GM18505 (cell line): ENCODE measurements at regions not wholly inside any gene's neighbourhood (a gene's known extent, or its start where the extent isn't known, plus 50 kb on each side); places are given as distances from the start of the nearest gene placed in this dataset.

Source experiments
- ATAC-seq: cut with Tn5 transposase; IDR thresholded peaks from one replicate; pipeline ENCODE4 v1.9.1; 2021; ENCODE audit not compliant: unreplicated experiment
- POLR2A ChIP-seq: IDR thresholded peaks from 4 replicates; pipeline ENCODE4 v1.6.1; 2011; ENCODE audit warnings: borderline replicate concordance; ENCODE audit not compliant: insufficient read depth, insufficient read length; ENCODE audit errors: extremely low read depth

DNA sequence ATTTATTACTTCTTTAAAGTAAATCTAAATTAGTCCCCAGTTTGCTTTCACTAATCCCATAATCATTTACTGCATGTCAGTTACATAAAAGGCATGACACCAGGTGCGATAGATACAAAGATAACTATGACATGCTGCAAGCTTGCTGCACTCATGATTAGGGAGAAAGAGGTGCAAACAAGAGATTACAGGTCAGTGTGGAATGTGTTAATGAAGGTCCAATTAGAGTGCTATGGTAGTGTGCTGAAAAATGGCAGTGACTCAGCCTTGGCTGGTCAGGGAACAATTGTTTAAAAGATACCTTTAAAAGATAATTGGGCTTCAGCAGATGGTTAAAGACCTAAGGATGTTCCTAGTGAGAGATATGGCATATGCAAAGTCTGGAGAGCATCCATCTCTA is 352.6 kb upstream of the TGFBR2 start:
- no peak for TF ChIP-seq POLR2A
- no peak for ATAC-seq

DNA sequence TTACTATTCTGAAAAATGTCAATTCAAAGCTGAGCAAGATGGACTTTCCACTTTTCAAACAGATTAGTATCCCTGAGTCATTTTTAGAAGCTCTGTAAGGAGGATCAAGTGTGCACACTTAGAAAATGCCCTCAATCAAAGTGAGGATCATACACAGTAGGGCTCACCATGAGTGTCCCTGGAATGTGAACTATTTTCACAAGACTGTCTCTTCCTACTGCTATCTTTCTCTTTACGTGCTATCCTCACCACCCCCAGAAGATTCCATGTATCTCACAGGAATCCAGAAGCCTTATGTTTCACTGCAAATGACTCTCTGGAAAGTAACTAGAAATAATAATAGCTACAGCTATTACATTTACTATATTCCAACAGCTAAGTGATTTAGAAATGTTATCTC is 349.9 kb upstream of the TGFBR2 start:
- no peak for TF ChIP-seq POLR2A
- no peak for ATAC-seq

DNA sequence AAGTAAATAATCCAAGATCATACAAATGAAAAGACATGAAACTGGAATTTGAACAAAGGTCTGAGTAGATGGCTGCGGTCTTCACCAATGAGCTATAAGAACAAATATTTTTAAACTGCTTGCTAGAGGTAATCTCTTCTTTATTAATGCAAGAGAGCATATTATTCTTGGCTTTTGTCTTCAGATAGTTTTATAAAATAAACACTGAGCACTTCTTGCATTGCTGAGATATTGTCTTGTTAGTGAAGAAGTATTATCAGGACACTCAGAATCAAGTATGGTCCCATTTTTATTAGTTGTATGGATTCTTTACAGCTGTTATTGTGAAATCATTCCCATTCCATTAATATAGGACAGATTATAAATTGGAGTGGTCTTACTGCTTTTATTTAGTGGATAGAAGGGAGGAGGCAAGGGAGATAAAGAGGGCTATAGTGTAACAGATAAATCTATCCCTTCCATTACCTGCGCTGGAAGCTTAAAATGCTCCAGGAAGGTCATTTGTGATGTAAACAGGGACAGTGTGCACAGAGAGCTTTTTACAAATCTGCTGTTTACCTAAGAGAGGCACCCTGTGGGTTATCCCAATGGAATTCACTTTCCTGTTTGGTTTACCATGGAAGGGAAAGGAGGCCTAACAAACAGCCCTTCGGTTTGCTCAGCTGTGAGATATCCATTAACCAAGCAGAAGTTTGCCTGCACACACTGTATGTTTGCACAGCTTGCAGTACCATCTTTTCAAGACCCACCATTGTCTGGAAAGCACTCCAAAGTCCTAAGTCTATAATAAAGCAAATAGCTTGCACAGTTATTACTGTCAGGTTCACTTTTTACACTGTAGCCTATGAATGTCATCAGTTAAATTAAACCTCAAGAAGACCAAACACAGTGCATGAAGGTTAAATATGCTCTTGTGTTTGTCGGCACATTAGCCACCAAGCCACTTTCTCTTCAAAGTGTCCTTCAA is 347.7 kb upstream of the TGFBR2 start:
- ATAC-seq, result no peak
- no peak for TF ChIP-seq POLR2A

DNA sequence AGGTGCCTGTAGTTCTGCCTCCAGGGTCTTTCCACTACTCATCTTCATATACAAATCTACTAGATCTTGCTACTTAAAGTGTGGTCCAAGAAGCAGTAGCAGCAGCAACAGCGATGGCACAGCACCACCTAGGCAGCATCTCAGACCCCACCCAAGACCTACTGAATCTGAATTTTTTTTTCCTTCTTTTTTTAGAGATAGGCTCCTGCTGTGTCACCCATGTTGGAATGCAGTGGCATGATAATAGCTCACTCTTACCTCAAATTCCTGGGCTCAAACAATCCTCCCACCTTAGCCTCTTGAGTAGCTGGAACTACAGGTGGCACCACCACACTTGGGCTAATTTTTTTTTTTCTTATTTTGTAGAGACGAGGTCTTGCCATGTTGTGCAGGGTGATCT is 346.7 kb upstream of the TGFBR2 start:
- TF ChIP-seq POLR2A, result no peak

DNA sequence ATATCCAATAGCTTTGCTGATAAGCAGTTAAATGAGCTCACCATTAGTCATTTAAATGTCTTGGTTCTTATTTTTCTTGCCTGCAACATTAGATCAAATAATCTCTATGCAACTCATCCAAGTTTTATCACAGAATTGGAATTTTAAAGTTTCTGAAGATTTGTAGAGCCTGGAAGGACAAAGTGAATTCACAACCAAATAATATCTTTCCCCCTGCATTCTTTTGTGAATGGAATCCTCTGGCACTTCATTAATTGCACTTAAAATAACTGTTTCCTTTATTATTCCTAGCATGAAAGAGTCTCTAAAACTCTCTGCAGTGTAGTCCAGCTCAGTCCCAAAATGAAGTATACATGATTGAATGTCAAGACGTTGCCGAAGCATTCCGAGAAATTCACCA is 345.6 kb upstream of the TGFBR2 start:
- no peak for ATAC-seq

More for the DNA sequence above, 346.7 kb upstream of the TGFBR2 start:
- ATAC-seq, result no peak

DNA sequence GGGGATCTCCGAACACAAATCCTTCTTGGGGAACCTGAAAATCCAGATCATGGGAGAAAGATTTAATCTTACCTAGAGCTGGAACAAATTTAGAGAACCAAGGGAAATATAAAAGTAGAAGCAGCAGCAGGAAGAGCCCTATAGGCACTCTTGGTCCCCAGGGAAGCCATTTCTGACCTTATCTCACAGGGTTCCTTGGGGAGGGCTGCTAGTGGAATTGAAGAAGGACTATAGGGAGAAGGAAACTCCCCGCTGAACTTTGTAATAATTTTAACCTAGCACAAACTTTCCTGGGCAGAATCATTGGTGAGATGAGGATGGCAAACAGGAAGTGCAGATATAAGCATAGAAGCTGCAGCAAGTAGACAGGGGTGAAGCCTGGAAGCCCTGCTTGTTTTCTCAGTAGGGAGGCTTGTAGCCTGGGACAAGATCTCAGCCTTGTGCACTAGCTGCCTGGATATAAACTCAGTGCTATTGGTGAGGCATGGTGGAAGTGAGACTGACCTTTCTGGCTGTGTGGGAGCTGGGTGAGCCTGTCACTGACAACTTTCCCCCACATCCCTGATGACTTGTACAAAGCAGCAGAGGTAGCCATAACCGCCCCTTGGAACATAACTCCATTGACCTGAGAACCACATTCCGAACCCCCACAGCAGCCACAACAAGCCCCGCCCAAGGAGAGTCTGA is 343.0 kb upstream of the TGFBR2 start:
- TF ChIP-seq POLR2A, result no peak

More for the DNA sequence above, 345.6 kb upstream of the TGFBR2 start:
- no peak for TF ChIP-seq POLR2A

DNA sequence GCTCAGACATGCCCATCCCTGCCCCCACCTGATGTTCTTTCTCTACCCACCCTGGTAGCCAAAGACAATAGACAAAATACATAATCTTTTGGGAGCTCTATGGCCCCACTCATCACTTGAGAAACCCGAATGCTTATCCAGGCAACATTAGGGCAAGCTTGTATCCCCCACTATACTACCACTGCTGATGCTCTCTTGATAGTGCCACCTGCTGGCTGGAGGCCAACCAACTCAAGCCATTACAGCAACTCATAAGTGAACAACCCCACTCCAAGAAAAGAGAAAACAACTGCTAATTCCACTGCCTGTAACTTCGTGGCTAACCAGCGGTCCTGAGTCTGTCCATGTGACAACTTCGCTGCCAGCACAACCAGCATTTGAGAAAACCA is 342.5 kb upstream of the TGFBR2 start:
- ATAC-seq, result no peak
- no peak for TF ChIP-seq POLR2A

More for the DNA sequence above, 343.0 kb upstream of the TGFBR2 start:
- no peak for ATAC-seq

DNA sequence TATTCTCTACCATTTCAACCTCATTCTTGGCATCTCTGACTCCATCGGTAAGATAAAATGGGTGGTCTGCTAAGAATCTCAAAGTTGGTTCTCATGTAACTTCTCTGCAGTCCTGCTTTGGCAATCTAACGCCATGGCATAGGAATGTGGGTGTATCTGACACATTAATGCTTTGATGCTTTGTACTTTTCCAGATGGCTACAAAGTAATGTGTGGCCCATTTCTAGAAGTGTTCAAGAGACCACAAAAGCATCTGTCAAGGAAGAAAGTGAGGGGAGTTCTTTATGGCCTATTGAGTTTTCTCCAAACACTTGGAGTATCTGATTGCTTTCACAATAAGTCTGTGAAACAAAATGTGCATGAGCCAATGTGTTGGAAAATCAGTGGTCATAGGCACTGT is 339.9 kb upstream of the TGFBR2 start:
- no peak for ATAC-seq

DNA sequence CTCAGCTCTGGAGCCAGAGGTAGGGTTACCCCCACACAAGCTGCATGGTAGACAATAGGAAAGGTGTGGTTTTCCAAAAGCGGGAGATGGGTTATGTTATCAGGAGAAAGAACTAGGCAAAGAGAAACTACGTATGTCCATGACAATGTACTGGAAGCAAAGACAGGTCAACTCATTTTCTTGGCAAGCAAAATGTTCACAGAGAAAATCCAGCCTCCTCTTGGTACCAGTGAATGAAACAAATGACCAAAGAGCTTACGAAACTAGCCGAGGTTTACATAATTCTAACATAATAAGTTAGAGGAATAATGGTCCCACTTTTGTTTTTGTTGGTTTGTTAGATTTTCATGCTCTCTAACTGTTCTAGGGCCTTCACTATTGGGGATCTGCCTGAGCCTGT is 338.1 kb upstream of the TGFBR2 start:
- ATAC-seq, result no peak
- TF ChIP-seq POLR2A, result no peak

More for the DNA sequence above, 339.9 kb upstream of the TGFBR2 start:
- TF ChIP-seq POLR2A, result no peak

DNA sequence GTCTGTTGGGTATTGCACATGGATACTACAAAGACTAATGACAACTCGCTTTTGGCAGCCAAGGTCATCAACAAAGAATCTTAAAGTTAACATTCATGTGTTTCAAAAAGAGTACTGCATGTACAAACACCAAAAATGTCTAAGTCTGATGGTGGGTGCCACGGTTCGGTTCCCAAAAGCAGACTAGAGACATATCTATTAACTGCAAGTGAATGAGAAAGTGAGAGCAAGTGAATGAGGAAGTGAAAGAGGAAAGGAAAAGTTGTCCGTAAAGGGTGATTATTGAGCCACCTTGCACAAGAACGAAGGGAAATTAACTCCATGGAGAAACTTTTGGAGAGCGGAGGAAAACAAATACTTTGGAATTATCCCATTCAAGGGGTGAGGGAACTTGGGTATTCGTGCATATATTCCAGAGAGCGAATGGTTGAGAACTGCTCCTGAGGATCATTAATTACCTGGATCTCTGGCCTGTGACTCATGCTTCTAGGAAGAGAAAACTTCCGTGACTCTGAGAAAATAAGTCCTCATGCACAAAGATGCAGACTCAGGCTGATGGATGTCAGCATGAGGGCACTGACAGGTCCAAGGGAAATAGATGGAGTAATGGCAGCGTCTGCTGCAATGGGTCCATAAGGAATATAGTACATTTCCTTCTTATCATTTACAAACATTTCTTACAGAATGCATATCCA is 336.5 kb upstream of the TGFBR2 start:
- no peak for TF ChIP-seq POLR2A
- peak; percentile 91 for ATAC-seq

DNA sequence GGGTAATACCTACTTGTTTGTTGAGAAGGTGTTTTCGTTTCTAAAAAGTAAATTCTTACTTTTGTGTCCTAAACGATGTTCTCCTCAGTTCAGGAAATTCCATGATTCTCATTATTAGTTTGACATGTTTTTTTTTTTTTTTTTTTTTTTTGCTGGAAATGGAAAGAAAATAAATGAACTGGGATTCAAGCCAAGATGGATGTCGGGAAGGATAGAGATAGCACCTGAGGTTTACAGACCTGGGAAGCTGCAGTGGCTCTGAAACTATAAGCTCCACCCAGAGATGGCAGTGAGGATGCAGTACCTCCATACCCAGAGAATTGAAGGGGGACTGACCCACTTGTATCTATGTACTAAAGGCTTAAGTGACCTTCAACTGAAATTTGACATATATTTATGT is 334.6 kb upstream of the TGFBR2 start:
- no peak for TF ChIP-seq POLR2A
- no peak for ATAC-seq

DNA sequence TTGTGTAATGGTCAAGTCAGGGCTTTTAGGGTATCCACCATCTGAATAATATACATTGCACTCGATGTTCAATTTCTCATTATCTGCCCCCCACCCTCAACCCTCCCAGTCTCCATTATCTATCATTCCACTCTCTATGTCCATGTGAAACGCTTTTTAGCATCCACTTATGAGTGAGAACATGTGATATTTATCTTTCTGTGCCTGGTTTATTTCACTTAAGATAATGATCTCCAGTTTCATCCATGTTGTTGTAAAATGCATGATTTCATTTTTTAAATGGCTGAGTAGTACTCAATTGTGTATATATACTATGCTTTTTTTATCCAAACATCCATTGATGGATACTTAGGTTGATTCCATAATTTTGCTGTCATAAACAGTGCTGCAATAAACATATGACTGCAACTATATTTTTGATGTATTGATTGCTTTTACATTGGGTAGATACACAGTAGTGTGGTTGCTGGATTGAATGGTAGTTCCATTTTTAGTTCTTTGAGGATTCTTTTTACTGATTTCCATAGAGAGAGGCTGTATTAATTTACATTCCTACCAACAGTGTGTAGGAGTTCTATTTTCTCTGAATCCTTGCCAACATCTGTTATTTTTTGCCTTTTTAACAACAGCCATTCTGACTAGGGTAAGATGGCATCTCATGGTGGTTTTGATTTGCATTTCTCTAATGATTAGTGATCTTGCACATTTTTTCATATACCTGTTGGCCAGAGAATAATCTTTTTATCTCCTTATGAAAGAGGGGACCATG is 332.9 kb upstream of the TGFBR2 start:
- ATAC-seq, result no peak

DNA sequence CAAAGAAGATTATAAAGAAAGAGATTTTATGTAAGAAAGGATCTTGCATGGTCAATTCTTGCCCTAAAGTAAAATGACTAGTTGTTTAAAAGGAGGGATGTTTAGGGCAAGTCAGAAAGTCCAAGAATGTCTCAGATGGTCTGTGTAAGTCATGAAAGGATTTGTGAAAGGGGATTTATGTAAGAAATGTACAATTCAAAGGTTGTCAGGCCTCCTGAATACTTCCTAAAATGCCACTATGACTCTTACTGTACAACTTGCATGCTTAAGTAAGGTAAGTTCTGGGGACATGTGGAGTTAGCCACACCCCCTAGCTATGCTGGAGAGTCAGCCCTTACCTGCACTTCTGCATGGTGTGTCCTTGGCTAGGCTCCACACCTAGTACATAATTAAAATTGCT is 328.9 kb upstream of the TGFBR2 start:
- no peak for TF ChIP-seq POLR2A

More for the DNA sequence above, 332.9 kb upstream of the TGFBR2 start:
- no peak for TF ChIP-seq POLR2A

More for the DNA sequence above, 328.9 kb upstream of the TGFBR2 start:
- ATAC-seq, result no peak
